ENCODE measurements at regions not wholly inside any gene's neighbourhood (a gene's known extent, or its start where the extent isn't known, plus 50 kb on each side); places are given as distances from the start of the nearest gene placed in this dataset.

- Histone ChIP-seq H2AFZ (no peak overlapping the region), H3K79me2 (no peaks in the 10 kb centered on the region), H3K9me3 (ENCODE audit: control insufficient read depth, low read length) (peaks cover 2% of the 10 kb centered on the region), H3K9ac (no peak overlapping the region), H3K4me1 (no peaks in the 10 kb centered on the region), H3K27me3 (ENCODE audit: control insufficient read depth, insufficient read depth, low read length) (no peaks in the 10 kb centered on the region), H3K27ac (no peak overlapping the region), H3K4me2 (ENCODE audit: low read length) (no peak overlapping the region), H3K36me3 (ENCODE audit: control insufficient read depth, insufficient read depth, low read length) (no peaks in the 10 kb centered on the region), H3K4me3 (ENCODE audit: low read depth, low read length) (no peak overlapping the region)
- TF ChIP-seq, protein P1, sequence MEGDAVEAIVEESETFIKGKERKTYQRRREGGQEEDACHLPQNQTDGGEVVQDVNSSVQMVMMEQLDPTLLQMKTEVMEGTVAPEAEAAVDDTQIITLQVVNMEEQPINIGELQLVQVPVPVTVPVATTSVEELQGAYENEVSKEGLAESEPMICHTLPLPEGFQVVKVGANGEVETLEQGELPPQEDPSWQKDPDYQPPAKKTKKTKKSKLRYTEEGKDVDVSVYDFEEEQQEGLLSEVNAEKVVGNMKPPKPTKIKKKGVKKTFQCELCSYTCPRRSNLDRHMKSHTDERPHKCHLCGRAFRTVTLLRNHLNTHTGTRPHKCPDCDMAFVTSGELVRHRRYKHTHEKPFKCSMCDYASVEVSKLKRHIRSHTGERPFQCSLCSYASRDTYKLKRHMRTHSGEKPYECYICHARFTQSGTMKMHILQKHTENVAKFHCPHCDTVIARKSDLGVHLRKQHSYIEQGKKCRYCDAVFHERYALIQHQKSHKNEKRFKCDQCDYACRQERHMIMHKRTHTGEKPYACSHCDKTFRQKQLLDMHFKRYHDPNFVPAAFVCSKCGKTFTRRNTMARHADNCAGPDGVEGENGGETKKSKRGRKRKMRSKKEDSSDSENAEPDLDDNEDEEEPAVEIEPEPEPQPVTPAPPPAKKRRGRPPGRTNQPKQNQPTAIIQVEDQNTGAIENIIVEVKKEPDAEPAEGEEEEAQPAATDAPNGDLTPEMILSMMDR (IDR thresholded peaks at IDR 0.05) = no peak
Observed at GRCh38 chr3:106792716-106793115, 584.5 kb upstream of the CCDC54 start.

- no peaks in the 10 kb centered on the region for H3K36me3 ChIP-seq (ENCODE audit: control insufficient read depth, insufficient read depth, low read length)
Observed at GRCh38 chr3:106794442-106794841, 582.8 kb upstream of the CCDC54 start.

GRCh38 chr3:106795553-106795952 is 581.7 kb upstream of the CCDC54 start:
- Histone ChIP-seq H3K27ac (no peak overlapping the region), H3K27me3 (ENCODE audit: control insufficient read depth, insufficient read depth, low read length) (no peaks in the 10 kb centered on the region), H3K79me2 (no peaks in the 10 kb centered on the region), H3K4me3 (ENCODE audit: low read depth, low read length) (no peak overlapping the region), H3K4me2 (ENCODE audit: low read length) (no peak overlapping the region), H2AFZ (no peak overlapping the region), H3K9me3 (ENCODE audit: control insufficient read depth, low read length) (peaks cover 2% of the 10 kb centered on the region), H3K4me1 (no peaks in the 10 kb centered on the region), H3K36me3 (ENCODE audit: control insufficient read depth, insufficient read depth, low read length) (no peaks in the 10 kb centered on the region), H3K9ac (no peak overlapping the region)
- TF ChIP-seq, protein P1 (IDR thresholded peaks at IDR 0.05) = no peak

More at GRCh38 chr3:106794442-106794841, 582.8 kb upstream of the CCDC54 start:
- Histone ChIP-seq H2AFZ (no peak overlapping the region), H3K4me2 (ENCODE audit: low read length) (no peak overlapping the region), H3K9ac (no peak overlapping the region), H3K27me3 (ENCODE audit: control insufficient read depth, insufficient read depth, low read length) (no peaks in the 10 kb centered on the region), H3K79me2 (no peaks in the 10 kb centered on the region), H3K4me1 (no peaks in the 10 kb centered on the region), H3K9me3 (ENCODE audit: control insufficient read depth, low read length) (peaks cover 2% of the 10 kb centered on the region), H3K4me3 (ENCODE audit: low read depth, low read length) (no peak overlapping the region), H3K27ac (no peak overlapping the region)
- TF ChIP-seq, protein P1 (IDR thresholded peaks at IDR 0.05) = no peak

DNA sequence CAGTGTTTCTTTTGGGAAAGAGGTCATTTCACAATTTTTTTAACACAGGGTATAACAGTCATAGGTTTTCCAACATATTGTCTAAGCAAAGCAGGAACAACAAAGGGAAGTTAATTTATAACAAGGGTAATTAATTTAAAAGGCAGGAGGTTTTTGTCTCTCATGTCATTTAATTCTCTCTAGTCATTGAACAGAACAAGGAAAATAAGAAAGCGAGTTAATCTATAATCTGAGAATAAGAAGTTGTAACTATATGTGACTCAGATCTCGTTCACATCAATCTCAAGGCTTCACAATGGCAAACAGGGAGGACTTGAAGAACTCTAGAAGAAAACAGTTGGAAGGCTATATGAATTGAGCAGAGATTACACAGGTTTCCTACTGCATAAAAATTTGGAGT is 579.8 kb upstream of the CCDC54 start:
- H3K27ac ChIP-seq = no peak overlapping the region
- TF ChIP-seq, protein P1 (IDR thresholded peaks at IDR 0.05) = no peak
- no peaks in the 10 kb centered on the region for H3K79me2 ChIP-seq
- H3K4me2 ChIP-seq (ENCODE audit: low read length) = no peak overlapping the region
- peaks cover under 1% of the 10 kb centered on the region for H3K9me3 ChIP-seq (ENCODE audit: control insufficient read depth, low read length)
- H2AFZ ChIP-seq = no peak overlapping the region
- no peaks in the 10 kb centered on the region for H3K27me3 ChIP-seq (ENCODE audit: control insufficient read depth, insufficient read depth, low read length)
- H3K4me1 ChIP-seq = no peaks in the 10 kb centered on the region
- H3K9ac ChIP-seq = no peak overlapping the region
- H3K4me3 ChIP-seq (ENCODE audit: low read depth, low read length) = no peak overlapping the region
- no peaks in the 10 kb centered on the region for H3K36me3 ChIP-seq (ENCODE audit: control insufficient read depth, insufficient read depth, low read length)

- Histone ChIP-seq H3K36me3 (ENCODE audit: control insufficient read depth, insufficient read depth, low read length) (no peaks in the 10 kb centered on the region), H3K4me3 (ENCODE audit: low read depth, low read length) (no peak overlapping the region), H3K4me1 (no peaks in the 10 kb centered on the region), H3K79me2 (no peaks in the 10 kb centered on the region), H3K4me2 (ENCODE audit: low read length) (no peak overlapping the region), H3K9ac (no peak overlapping the region), H3K9me3 (ENCODE audit: control insufficient read depth, low read length) (no peaks in the 10 kb centered on the region), H3K27ac (no peak overlapping the region), H2AFZ (no peak overlapping the region), H3K27me3 (ENCODE audit: control insufficient read depth, insufficient read depth, low read length) (no peaks in the 10 kb centered on the region)
- TF ChIP-seq, protein P1 (IDR thresholded peaks at IDR 0.05) = no peak
Observed at GRCh38 chr3:106805625-106806024, 571.6 kb upstream of the CCDC54 start.

Measured in parathyroid adenoma (tissue), 2 donors.